HepG2 (cell line): ENCODE measurements at regions not wholly inside any gene's neighbourhood (a gene's known extent, or its start where the extent isn't known, plus 50 kb on each side); places are given as distances from the start of the nearest gene placed in this dataset.

Source experiments
- BRD4 ChIP-seq: sonication (generic); formaldehyde crosslinking; IDR thresholded peaks from 2 replicates; pipeline ENCODE4 v1.4.0; 2020; ENCODE audit warnings: missing genetic modification reagents
- CTCF ChIP-seq: sonication (generic); formaldehyde crosslinking; IDR thresholded peaks from 2 replicates; pipeline ENCODE4 v1.5.0; 2020; ENCODE audit warnings: mild to moderate bottlenecking, missing genetic modification reagents, moderate library complexity
- POLR2A ChIP-seq, 2 experiments: IDR thresholded peaks; 2 replicates each; pipeline ENCODE4 v1.6.1; 2011; ENCODE audit warnings: low read depth in 2 of 2, low read length in 2 of 2, mild to moderate bottlenecking in 1 of 2, moderate library complexity in 1 of 2; ENCODE audit not compliant: insufficient read depth in 1 of 2
- PREB ChIP-seq: sonication (generic); formaldehyde crosslinking; IDR thresholded peaks from 2 replicates; pipeline ENCODE4 v1.4.0; 2020; ENCODE audit warnings: missing genetic modification reagents
- TAF1 ChIP-seq: sonication (generic); formaldehyde crosslinking; IDR thresholded peaks from 2 replicates; pipeline ENCODE4 v1.4.0; 2020; ENCODE audit warnings: missing genetic modification reagents
- ZNF331 ChIP-seq: sonication (generic); formaldehyde crosslinking; IDR thresholded peaks from 2 replicates; pipeline ENCODE4 v1.4.0; 2020; ENCODE audit warnings: missing genetic modification reagents
- ZNF34 ChIP-seq: sonication (generic); formaldehyde crosslinking; IDR thresholded peaks from 2 replicates; pipeline ENCODE4 v1.4.0; 2020; ENCODE audit warnings: mild to moderate bottlenecking, missing genetic modification reagents, borderline replicate concordance
- ZNF558 ChIP-seq: sonication (generic); formaldehyde crosslinking; IDR thresholded peaks from 2 replicates; pipeline ENCODE4 v1.9.0; 2022; ENCODE audit warnings: mild to moderate bottlenecking, missing genetic modification reagents, borderline replicate concordance
- ZSCAN12 ChIP-seq: sonication (generic); formaldehyde crosslinking; IDR thresholded peaks from 2 replicates; pipeline ENCODE4 v1.9.0; 2021; ENCODE audit warnings: mild to moderate bottlenecking, missing genetic modification reagents
- ZUFSP ChIP-seq: sonication (generic); formaldehyde crosslinking; IDR thresholded peaks from 2 replicates; pipeline ENCODE4 v1.9.0; 2021; ENCODE audit warnings: missing genetic modification reagents, mild to moderate bottlenecking, borderline replicate concordance

GRCh38 chr3:55218577-55218976 lies 268.5 kb downstream of the WNT5A start:
- TF ChIP-seq BRD4 (CRISPR knock-in tag) = no peak
- no peak for TF ChIP-seq ZUFSP (CRISPR knock-in tag)
- no peak for TF ChIP-seq TAF1
- TF ChIP-seq ZNF558 = no peak
- TF ChIP-seq ZSCAN12 (CRISPR knock-in tag) = no peak
- no peak for TF ChIP-seq ZNF34
- no peak for TF ChIP-seq POLR2A (IDR thresholded peaks at IDR 0.05; ENCODE audit: insufficient read depth in 1 of 2, low read depth in 2 of 2, low read length in 2 of 2)
- TF ChIP-seq CTCF (CRISPR knock-in tag) = no peak
- TF ChIP-seq ZNF331 (CRISPR knock-in tag) = no peak
- TF ChIP-seq PREB (CRISPR knock-in tag) = no peak
